ENCODE measurements at regions not wholly inside any gene's neighbourhood (a gene's known extent, or its start where the extent isn't known, plus 50 kb on each side); places are given as distances from the start of the nearest gene placed in this dataset.

DNA sequence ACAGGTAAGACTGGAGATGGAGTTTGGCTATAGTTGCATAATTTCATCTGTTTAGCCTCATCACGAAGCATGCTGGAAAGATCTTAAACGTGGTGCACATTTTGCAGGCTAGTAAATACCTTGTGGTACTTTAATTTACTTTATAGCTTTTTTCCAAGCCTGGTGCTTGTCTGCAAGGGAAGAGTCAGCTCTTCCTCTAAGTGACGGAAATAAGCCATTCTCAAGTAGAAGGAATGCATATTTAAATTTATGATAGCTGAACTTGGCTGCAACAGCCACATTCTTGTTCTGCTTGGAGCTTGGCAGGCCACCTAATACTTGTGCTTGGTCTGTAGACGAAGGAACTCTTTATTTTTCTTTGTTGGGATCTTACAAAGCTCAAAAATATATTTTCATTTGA is 188.0 kb upstream of the PIK3R1 start:
- Histone ChIP-seq H3K27me3 (ENCODE audit: control insufficient read depth in 4 of 4, insufficient read depth in 4 of 4, low read length in 3 of 4) (no peaks in the 10 kb centered on the region), H3K36me3 (ENCODE audit: control insufficient read depth in 4 of 4, insufficient read depth in 3 of 4, low read depth in 1 of 4, low read length in 3 of 4) (no peaks in the 10 kb centered on the region), H3K27ac (ENCODE audit: low read depth in 1 of 2, low read length in 2 of 2) (no peak overlapping the region), H3K4me3 (ENCODE audit: low read depth in 1 of 3, low read length in 3 of 3) (no peak overlapping the region), H3K4me1 (ENCODE audit: control insufficient read depth in 4 of 4, insufficient read depth in 4 of 4, low read length in 3 of 4) (peaks cover 0 to 5% (median 3%) of the 10 kb centered on the region in 4 donors), H3K9me3 (ENCODE audit: control insufficient read depth in 4 of 4, low read length in 3 of 4) (no peaks in the 10 kb centered on the region), H3K9ac (ENCODE audit: low read depth in 1 of 2, low read length in 2 of 2) (no peak overlapping the region)
- TF ChIP-seq RAD21 (IDR thresholded peaks at IDR 0.05): peak in 1 of 2 donors; percentile 6
- TF ChIP-seq, protein P1, sequence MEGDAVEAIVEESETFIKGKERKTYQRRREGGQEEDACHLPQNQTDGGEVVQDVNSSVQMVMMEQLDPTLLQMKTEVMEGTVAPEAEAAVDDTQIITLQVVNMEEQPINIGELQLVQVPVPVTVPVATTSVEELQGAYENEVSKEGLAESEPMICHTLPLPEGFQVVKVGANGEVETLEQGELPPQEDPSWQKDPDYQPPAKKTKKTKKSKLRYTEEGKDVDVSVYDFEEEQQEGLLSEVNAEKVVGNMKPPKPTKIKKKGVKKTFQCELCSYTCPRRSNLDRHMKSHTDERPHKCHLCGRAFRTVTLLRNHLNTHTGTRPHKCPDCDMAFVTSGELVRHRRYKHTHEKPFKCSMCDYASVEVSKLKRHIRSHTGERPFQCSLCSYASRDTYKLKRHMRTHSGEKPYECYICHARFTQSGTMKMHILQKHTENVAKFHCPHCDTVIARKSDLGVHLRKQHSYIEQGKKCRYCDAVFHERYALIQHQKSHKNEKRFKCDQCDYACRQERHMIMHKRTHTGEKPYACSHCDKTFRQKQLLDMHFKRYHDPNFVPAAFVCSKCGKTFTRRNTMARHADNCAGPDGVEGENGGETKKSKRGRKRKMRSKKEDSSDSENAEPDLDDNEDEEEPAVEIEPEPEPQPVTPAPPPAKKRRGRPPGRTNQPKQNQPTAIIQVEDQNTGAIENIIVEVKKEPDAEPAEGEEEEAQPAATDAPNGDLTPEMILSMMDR (IDR thresholded peaks at IDR 0.05; ENCODE audit: low read depth, low read length, missing input control): no peak
- no peak for TF ChIP-seq FOXA1 (IDR thresholded peaks at IDR 0.05)
- no peak for TF ChIP-seq HNF4G (IDR thresholded peaks at IDR 0.05)
- 79% methylated on average over 4 of the region's 4 CpGs for WGBS
- no peak for DNase-seq (ENCODE audit: low spot score)

DNA sequence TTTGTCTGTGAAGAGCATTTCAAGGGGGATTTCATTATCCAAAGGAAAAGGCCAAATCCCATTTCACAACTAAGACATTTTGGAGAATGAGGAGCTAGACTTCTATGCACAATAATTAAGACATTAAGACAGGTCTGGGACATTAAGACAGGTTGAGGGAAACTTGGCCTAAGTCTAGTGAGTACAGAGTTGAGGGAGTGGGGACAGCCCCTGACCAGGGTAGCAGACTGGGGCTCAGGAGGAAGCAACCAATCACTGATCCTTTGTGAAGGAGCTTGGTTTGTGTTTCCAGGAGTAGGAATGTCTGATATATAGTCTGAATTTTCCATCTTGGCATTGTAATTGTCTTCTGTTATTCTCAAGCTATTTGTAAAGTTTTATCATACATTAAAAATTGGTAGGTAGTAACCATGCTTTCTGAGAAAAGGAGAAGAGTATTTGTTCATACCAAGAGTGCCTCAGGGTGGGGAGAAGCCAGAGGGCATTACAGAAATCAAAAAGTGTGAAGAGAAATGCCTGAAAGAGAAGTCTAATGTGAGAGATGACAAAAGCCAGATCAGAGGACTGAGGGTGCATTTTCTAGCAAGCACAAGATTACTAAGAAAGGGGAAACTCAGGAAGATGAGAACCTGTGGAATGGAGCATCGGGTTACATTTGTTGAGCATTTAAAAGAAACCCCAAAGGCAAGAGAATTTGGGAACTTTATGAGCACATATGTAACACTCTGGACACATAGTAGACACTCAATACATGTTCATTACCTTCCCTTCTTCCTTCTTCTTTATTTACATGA is 189.3 kb upstream of the PIK3R1 start:
- no peak for DNase-seq (ENCODE audit: low spot score)
- Histone ChIP-seq H3K4me1 (ENCODE audit: control insufficient read depth in 4 of 4, insufficient read depth in 4 of 4, low read length in 3 of 4) (peaks cover 0 to 8% (median 3%) of the 10 kb centered on the region in 4 donors), H3K27ac (ENCODE audit: low read depth in 1 of 2, low read length in 2 of 2) (no peak overlapping the region), H3K4me3 (ENCODE audit: low read depth in 1 of 3, low read length in 3 of 3) (no peak overlapping the region), H3K36me3 (ENCODE audit: control insufficient read depth in 4 of 4, insufficient read depth in 3 of 4, low read depth in 1 of 4, low read length in 3 of 4) (no peaks in the 10 kb centered on the region), H3K27me3 (ENCODE audit: control insufficient read depth in 4 of 4, insufficient read depth in 4 of 4, low read length in 3 of 4) (no peaks in the 10 kb centered on the region), H3K9ac (ENCODE audit: low read depth in 1 of 2, low read length in 2 of 2) (no peak overlapping the region), H3K9me3 (ENCODE audit: control insufficient read depth in 4 of 4, low read length in 3 of 4) (no peaks in the 10 kb centered on the region)
- TF ChIP-seq TAF1 (conservative IDR thresholded peaks at IDR 0.05) (no peak), FOXA1 (IDR thresholded peaks at IDR 0.05) (no peak), HNF4G (IDR thresholded peaks at IDR 0.05) (no peak), RXRA (IDR thresholded peaks at IDR 0.05) (no peak), RAD21 (IDR thresholded peaks at IDR 0.05) (no peak), GABPA (IDR thresholded peaks at IDR 0.05 in 1 of 2, conservative IDR thresholded peaks at IDR 0.05 in 1 of 2) (no peak)
- TF ChIP-seq, protein P2, sequence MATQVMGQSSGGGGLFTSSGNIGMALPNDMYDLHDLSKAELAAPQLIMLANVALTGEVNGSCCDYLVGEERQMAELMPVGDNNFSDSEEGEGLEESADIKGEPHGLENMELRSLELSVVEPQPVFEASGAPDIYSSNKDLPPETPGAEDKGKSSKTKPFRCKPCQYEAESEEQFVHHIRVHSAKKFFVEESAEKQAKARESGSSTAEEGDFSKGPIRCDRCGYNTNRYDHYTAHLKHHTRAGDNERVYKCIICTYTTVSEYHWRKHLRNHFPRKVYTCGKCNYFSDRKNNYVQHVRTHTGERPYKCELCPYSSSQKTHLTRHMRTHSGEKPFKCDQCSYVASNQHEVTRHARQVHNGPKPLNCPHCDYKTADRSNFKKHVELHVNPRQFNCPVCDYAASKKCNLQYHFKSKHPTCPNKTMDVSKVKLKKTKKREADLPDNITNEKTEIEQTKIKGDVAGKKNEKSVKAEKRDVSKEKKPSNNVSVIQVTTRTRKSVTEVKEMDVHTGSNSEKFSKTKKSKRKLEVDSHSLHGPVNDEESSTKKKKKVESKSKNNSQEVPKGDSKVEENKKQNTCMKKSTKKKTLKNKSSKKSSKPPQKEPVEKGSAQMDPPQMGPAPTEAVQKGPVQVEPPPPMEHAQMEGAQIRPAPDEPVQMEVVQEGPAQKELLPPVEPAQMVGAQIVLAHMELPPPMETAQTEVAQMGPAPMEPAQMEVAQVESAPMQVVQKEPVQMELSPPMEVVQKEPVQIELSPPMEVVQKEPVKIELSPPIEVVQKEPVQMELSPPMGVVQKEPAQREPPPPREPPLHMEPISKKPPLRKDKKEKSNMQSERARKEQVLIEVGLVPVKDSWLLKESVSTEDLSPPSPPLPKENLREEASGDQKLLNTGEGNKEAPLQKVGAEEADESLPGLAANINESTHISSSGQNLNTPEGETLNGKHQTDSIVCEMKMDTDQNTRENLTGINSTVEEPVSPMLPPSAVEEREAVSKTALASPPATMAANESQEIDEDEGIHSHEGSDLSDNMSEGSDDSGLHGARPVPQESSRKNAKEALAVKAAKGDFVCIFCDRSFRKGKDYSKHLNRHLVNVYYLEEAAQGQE (IDR thresholded peaks at IDR 0.05): no peak
- TF ChIP-seq, protein P3, sequence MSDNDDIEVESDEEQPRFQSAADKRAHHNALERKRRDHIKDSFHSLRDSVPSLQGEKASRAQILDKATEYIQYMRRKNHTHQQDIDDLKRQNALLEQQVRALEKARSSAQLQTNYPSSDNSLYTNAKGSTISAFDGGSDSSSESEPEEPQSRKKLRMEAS (IDR thresholded peaks at IDR 0.05): no peak
- TF ChIP-seq, protein P4, sequence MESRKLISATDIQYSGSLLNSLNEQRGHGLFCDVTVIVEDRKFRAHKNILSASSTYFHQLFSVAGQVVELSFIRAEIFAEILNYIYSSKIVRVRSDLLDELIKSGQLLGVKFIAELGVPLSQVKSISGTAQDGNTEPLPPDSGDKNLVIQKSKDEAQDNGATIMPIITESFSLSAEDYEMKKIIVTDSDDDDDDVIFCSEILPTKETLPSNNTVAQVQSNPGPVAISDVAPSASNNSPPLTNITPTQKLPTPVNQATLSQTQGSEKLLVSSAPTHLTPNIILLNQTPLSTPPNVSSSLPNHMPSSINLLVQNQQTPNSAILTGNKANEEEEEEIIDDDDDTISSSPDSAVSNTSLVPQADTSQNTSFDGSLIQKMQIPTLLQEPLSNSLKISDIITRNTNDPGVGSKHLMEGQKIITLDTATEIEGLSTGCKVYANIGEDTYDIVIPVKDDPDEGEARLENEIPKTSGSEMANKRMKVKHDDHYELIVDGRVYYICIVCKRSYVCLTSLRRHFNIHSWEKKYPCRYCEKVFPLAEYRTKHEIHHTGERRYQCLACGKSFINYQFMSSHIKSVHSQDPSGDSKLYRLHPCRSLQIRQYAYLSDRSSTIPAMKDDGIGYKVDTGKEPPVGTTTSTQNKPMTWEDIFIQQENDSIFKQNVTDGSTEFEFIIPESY (IDR thresholded peaks at IDR 0.05): no peak
- 94% methylated on average over 1 of the region's 1 CpG for WGBS

Data from liver (tissue), 8 donors.